Coronary artery (tissue), 2 donors: ENCODE measurements at regions not wholly inside any gene's neighbourhood (a gene's known extent, or its start where the extent isn't known, plus 50 kb on each side); places are given as distances from the start of the nearest gene placed in this dataset.
"Not testable (repeated sequence)": the region's sequence is repeated elsewhere in the genome, so short reads cannot be mapped to it uniquely, and the experiment has no call there.

Source experiments
- DNase-seq: peaks from one replicate; pipeline ENCODE4 v3.0.0-alpha.2; 2017; ENCODE audit warnings: low spot score
- H3K27ac ChIP-seq, 2 donors: fragments of 200-600 bp; sonication (generic); one replicate each; pipeline ENCODE4 v1.5.1; 2016 to 2019
- H3K4me3 ChIP-seq: fragments of 200-600 bp; sonication (generic); 2 replicates; pipeline ENCODE4 v1.5.1; 2016; ENCODE audit warnings: mild to moderate bottlenecking, moderate library complexity
- TF ChIP-seq, protein P1 (sequence below): fragments of 200-600 bp; sonication (generic); IDR thresholded peaks from one replicate; pipeline ENCODE4 v1.5.1; 2019; ENCODE audit warnings: antibody characterized with exemption

DNA sequence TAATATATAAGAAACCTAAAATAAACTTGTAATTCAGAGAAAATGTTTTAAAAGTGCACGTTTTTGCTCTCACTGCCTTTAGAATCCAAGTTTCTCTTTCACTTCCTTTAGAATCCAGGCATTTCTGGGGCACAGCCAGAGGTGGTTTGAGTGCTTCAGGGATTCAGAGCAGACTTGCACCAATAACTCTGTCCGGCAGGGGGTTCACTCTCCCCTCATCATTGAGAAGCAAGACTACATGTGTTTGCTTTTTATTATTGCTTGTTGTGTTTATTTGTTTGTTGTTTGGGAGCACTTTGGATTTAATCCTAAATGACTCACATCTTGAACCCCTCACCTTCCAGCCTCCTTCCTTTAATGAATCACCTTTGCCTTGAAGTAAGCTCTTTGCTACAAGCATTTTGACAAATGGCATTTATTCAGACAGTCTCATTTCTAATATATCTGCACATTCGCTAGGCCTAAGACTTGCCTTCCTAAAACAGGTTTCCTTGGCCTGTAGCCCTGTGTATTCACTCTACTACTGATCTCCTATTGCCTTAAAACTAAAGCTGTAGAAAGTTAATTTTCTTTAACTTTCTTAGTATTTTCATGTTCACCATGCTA is 233.5 kb upstream of the ATP5MC3 start:
- H3K4me3 ChIP-seq = no peak overlapping the region
- TF ChIP-seq, protein P1, sequence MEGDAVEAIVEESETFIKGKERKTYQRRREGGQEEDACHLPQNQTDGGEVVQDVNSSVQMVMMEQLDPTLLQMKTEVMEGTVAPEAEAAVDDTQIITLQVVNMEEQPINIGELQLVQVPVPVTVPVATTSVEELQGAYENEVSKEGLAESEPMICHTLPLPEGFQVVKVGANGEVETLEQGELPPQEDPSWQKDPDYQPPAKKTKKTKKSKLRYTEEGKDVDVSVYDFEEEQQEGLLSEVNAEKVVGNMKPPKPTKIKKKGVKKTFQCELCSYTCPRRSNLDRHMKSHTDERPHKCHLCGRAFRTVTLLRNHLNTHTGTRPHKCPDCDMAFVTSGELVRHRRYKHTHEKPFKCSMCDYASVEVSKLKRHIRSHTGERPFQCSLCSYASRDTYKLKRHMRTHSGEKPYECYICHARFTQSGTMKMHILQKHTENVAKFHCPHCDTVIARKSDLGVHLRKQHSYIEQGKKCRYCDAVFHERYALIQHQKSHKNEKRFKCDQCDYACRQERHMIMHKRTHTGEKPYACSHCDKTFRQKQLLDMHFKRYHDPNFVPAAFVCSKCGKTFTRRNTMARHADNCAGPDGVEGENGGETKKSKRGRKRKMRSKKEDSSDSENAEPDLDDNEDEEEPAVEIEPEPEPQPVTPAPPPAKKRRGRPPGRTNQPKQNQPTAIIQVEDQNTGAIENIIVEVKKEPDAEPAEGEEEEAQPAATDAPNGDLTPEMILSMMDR = no peak
- no peak for DNase-seq
- no peak overlapping the region for H3K27ac ChIP-seq

DNA sequence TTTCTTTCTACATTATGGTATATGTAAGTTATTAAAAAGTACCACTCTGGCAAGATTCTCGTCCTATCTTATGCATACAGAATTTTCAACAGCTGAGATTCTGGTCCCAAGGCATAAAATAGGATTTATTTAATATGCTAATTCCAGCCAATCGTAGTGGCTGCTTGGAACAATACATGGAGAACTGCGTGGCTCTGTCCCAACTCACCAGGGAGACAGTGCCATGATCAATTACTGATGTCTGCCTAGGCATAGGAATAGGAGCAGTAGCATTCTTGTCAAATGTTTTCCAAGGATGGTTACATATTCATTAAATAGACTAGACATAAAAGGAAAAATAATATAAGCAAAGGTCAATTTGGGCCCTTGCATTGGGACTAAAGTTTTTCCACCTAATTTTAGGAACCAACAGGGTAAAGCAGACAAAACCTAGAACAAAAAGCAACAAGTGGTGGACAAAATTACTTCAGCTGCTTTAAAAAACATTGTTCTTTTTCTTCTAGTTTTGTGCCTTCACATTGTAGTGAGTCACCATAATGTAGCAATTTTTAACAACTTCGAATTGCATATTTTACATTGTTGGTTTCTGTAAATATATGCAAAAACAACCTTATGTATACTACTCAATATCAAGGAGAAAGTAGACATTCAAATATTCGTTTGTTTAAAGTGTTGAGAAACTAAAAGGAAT is 232.8 kb upstream of the ATP5MC3 start:
- TF ChIP-seq, protein P1 = no peak
- Histone ChIP-seq H3K4me3 (no peak overlapping the region), H3K27ac (no peak overlapping the region)
- DNase-seq = no peak

DNA sequence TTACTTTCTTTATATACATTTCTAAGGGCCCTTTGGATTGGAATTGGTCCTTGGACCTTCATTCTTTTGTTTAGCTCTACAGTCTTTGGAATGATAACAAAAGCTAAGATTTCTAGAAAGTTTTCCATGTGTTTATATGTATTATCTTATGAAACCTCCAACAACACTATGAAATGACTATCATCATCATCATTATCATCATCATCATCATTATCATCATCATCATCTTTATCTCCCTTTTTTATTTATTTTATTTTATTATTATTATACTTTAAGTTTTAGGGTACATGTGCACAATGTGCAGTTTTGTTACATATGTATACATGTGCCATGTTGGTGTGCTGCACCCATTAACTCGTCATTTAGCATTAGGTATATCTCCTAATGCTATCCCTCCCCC is 229.4 kb upstream of the ATP5MC3 start:
- H3K27ac ChIP-seq, DNase-seq, H3K4me3 ChIP-seq: not testable (repeated sequence)

DNA sequence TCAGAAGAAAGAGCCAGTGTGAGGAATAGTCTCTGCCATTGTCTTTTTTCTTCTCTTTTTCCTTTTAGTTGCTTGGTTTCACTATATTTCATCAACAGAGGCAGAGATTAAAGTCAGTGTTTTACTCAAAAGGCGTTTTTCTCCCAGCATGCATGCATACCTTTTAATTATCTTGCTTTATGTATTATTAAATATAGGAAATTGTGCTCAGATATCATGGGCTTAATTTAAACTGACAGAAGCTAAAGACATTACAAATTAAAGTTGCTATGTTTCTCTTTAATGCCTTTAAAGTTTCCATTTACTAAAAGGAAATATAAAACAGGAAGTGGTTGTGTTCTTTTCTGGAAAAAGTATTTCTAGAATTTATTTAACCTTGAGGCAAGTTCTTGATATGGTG is 223.3 kb upstream of the ATP5MC3 start:
- TF ChIP-seq, protein P1 = no peak
- Histone ChIP-seq H3K4me3 (no peak overlapping the region), H3K27ac (no peak overlapping the region)
- DNase-seq = no peak

DNA sequence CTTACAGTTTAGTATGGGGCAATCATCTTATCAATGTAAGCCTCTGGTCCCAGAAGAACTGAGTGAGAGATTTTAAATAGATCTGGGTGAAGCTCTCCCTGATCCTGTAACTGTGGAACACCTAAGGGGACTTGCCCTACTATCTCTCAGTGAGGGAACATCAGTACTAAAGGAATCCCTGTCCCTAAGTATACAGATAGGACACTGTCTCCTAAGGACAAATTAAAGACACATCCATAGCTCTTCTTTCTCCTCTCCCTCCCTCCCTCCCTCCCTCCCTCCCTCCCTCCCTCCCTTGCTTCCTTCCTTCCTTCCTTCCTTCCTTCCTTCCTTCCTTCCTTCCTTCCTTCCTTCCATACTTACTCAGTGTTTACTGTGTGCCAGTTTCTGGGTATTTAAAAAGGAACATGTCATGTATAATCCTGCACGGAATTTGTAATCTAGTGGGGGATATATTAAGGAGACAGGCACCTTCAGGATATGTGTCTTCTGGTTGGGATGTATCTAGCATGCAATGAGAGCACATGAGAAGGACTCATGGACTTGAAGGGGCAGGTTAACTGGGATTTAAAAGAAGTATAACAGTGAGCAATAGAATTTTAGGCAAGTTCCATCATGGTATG is 222.2 kb upstream of the ATP5MC3 start:
- H3K27ac ChIP-seq = no peak overlapping the region
- no peak for DNase-seq
- no peak overlapping the region for H3K4me3 ChIP-seq
- TF ChIP-seq, protein P1 = no peak

DNA sequence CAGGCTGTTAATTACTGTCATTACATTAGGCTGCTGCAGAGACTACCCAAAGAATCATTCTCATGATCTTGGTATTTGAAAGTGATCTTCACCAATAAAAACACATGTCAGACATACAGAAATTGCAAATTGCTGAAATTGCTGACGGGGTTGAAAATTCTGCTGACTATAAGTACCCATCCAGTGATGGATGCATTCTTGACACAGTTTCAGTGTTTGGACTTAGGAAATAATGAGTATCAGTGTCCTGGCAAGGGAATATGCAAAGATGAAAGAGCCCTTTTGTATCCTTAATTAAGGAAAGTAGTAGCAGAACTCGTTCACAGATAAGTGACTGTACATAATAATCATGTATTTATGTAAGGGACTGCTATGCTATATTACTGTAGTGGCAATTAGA is 221.1 kb upstream of the ATP5MC3 start:
- no peak for DNase-seq
- TF ChIP-seq, protein P1 = no peak
- Histone ChIP-seq H3K4me3 (no peak overlapping the region), H3K27ac (no peak overlapping the region)

DNA sequence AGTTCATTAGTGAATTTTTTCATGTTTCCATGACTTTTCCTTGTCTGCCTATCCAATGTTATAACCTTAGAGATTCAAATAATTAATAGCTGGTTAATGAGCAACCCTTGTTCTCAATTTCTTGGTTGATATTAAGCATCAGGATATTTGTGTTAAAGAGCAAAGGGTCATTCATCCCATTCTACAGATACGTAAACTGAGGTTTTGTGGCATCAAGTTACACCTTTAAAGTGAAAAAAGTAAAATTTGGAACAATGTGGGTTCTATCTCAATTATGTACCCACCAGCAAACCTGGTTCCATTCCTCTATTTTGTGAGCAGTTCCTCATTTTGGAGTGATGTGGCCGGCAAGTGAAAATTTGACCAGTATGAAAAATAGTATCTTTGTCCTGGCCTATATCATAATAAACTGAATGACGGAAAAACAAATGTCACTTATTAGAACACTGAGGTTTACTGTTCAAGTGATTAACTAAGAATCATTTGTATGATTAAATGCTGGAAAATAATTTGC is 220.5 kb upstream of the ATP5MC3 start:
- TF ChIP-seq, protein P1 = no peak
- DNase-seq = no peak
- no peak overlapping the region for H3K4me3 ChIP-seq
- H3K27ac ChIP-seq = no peak overlapping the region
